ENCODE measurements at regions not wholly inside any gene's neighbourhood (a gene's known extent, or its start where the extent isn't known, plus 50 kb on each side); places are given as distances from the start of the nearest gene placed in this dataset.
"Not testable (repeated sequence)": the region's sequence is repeated elsewhere in the genome, so short reads cannot be mapped to it uniquely, and the experiment has no call there.

DNA sequence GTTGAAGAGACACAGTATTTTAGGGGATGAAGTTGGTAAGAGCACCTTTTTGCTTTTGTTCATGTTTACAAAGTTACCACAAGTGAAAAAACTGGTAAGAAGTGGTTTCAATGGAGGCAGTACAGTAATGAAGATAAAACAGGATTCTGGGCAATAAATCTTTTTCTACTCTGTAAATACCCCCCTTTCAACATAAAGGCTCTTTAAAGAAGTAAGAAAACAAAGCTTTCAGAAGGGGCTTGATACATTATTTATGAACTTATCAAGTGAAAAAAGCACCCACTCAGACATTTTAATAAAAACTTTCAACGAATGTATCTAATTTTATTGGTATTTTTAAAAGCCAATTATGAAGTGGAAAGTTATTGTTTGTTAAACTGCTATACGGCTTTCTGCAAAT is 522.9 kb downstream of the ZEB2 start:
- Histone ChIP-seq H3K36me3 (ENCODE audit: insufficient read depth, insufficient read length, low read length) (no peaks in the 10 kb centered on the region), H3K4me3 (ENCODE audit: insufficient read length, low read depth) (no peak overlapping the region), H3K27me3 (ENCODE audit: insufficient read depth, insufficient read length) (no peaks in the 10 kb centered on the region), H3K4me1 (ENCODE audit: insufficient read depth, insufficient read length) (no peaks in the 10 kb centered on the region), H3K9me3 (ENCODE audit: insufficient read depth, low read length) (peaks cover 8% of the 10 kb centered on the region; the same call in 1 of the 2 replicates), H3K9ac (ENCODE audit: insufficient read length, low read depth) (no peak overlapping the region)
- TF ChIP-seq YY1 (IDR thresholded peaks at IDR 0.05; ENCODE audit: insufficient read depth, insufficient read length), result no peak
- no peak for DNase-seq (ENCODE audit: low read depth, low spot score)

DNA sequence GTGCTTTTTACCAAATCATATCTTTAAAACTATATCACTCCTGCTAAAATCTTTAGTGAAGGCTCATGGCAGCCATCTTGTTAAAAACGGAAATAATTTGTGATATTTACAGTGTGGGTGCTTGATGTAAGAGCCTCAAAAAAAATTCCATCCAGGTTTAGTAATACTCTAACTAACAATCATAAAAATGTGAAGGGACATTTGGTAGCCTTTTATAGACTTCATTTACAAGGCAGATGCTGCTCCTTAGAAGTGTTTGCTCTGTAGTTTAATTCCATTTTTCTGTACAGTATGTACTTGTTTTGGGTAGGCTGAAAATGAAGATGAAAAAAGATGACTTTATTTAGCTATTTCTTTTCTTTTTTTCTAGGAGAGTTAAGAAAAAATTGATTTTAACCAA is 525.0 kb downstream of the ZEB2 start:
- no peaks in the 10 kb centered on the region for H3K36me3 ChIP-seq (ENCODE audit: insufficient read depth, insufficient read length, low read length)
- TF ChIP-seq SUZ12 (IDR thresholded peaks at IDR 0.05; ENCODE audit: extremely low read depth, insufficient read depth, insufficient read length) (no peak), YY1 (IDR thresholded peaks at IDR 0.05; ENCODE audit: insufficient read depth, insufficient read length) (no peak), ZNF274 (IDR thresholded peaks at IDR 0.05; ENCODE audit: low read depth, low read length) (no peak)
- no peaks in the 10 kb centered on the region for H3K27me3 ChIP-seq (ENCODE audit: insufficient read depth, insufficient read length)
- peaks cover 22% of the 10 kb centered on the region for H3K9me3 ChIP-seq (ENCODE audit: insufficient read depth, low read length)
- no peak overlapping the region for H3K4me3 ChIP-seq (ENCODE audit: insufficient read length, low read depth)
- H3K4me1 ChIP-seq (ENCODE audit: insufficient read depth, insufficient read length), result no peaks in the 10 kb centered on the region
- DNase-seq (ENCODE audit: low read depth, low spot score), result no peak
- no peak overlapping the region for H3K9ac ChIP-seq (ENCODE audit: insufficient read length, low read depth)

DNA sequence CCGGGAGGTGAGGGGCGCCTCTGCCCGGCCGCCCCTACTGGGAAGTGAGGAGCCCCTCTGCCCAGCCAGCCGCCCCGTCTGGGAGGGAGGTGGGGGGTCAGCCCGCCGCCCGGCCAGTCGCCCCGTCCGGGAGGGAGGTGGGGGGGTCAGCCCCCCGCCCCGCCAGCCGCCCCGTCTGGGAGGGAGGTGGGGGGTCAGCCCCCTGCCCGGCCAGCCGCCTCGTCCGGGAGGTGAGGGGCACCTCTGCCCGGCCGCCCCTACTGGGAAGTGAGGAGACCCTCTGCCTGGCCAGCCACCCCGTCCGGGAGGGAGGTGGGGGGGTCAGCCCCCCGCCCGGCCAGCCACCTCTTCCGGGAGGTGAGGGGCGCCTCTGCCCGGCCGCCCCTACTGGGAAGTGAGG is 528.3 kb downstream of the ZEB2 start:
- H3K4me3 ChIP-seq (ENCODE audit: insufficient read length, low read depth); H3K4me1 ChIP-seq (ENCODE audit: insufficient read depth, insufficient read length); H3K9ac ChIP-seq (ENCODE audit: insufficient read length, low read depth): not testable (repeated sequence)

DNA sequence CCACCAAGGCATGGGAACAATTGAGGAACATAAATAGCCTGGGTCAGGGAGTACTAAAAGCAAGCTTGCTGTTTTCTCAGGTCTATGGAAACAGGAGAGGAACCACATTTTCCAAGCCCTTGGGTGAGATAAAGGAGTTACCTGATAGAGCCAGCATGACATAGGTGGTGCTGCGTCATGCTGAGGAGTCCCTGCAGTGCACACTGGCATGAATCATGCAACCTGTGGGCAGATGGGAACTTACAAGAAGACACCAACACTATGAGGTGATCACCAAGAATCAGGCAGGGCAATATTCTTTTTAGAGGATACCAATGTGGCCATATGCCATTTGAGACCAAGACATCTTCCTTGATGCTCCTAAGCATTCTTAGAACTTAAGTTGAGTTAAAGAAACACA is 531.8 kb downstream of the ZEB2 start:
- H3K4me1 ChIP-seq (ENCODE audit: insufficient read depth, insufficient read length), result no peaks in the 10 kb centered on the region
- H3K36me3 ChIP-seq (ENCODE audit: insufficient read depth, insufficient read length, low read length), result no peaks in the 10 kb centered on the region
- TF ChIP-seq SUZ12 (IDR thresholded peaks at IDR 0.05; ENCODE audit: extremely low read depth, insufficient read depth, insufficient read length) (no peak), YY1 (IDR thresholded peaks at IDR 0.05; ENCODE audit: insufficient read depth, insufficient read length) (no peak), ZNF274 (IDR thresholded peaks at IDR 0.05; ENCODE audit: low read depth, low read length) (no peak)
- no peak overlapping the region for H3K9ac ChIP-seq (ENCODE audit: insufficient read length, low read depth)
- H3K9me3 ChIP-seq (ENCODE audit: insufficient read depth, low read length), result peaks cover 19% of the 10 kb centered on the region
- H3K27me3 ChIP-seq (ENCODE audit: insufficient read depth, insufficient read length), result no peaks in the 10 kb centered on the region
- no peak overlapping the region for H3K4me3 ChIP-seq (ENCODE audit: insufficient read length, low read depth)
- DNase-seq (ENCODE audit: low read depth, low spot score), result no peak

More for the DNA sequence above, 528.3 kb downstream of the ZEB2 start:
- DNase-seq (ENCODE audit: low read depth, low spot score); H3K36me3 ChIP-seq (ENCODE audit: insufficient read depth, insufficient read length, low read length); H3K27me3 ChIP-seq (ENCODE audit: insufficient read depth, insufficient read length): not testable (repeated sequence)
- peaks cover 26% of the 10 kb centered on the region for H3K9me3 ChIP-seq (ENCODE audit: insufficient read depth, low read length)

DNA sequence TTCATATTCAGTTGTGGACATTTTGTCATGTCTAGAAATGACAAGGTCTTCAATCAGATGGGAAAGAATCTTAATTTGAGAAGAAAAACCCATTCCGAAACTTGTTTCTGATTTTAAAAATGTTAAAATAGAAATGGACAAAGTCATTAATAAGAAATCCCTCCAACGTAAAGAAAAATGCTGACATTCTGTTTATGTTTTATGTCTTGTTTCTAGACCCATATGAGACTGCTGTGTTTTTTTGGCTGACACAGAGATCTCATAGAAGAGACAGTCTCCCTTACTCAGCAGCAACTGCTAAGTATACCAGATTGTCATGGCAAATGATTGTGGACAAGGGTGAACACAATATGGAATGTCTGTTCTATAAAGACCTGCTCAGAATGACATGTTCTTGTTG is 538.5 kb downstream of the ZEB2 start:
- Histone ChIP-seq H3K9ac (ENCODE audit: insufficient read length, low read depth) (no peak overlapping the region), H3K4me1 (ENCODE audit: insufficient read depth, insufficient read length) (no peaks in the 10 kb centered on the region), H3K36me3 (ENCODE audit: insufficient read depth, insufficient read length, low read length) (no peaks in the 10 kb centered on the region), H3K27me3 (ENCODE audit: insufficient read depth, insufficient read length) (no peaks in the 10 kb centered on the region), H3K4me3 (ENCODE audit: insufficient read length, low read depth) (no peak overlapping the region), H3K9me3 (ENCODE audit: insufficient read depth, low read length) (no peaks in the 10 kb centered on the region)
- no peak for DNase-seq (ENCODE audit: low read depth, low spot score)
- no peak for TF ChIP-seq ZNF274 (IDR thresholded peaks at IDR 0.05; ENCODE audit: low read depth, low read length)
- no peak for TF ChIP-seq SUZ12 (IDR thresholded peaks at IDR 0.05; ENCODE audit: extremely low read depth, insufficient read depth, insufficient read length)
- TF ChIP-seq YY1 (IDR thresholded peaks at IDR 0.05; ENCODE audit: insufficient read depth, insufficient read length), result no peak

DNA sequence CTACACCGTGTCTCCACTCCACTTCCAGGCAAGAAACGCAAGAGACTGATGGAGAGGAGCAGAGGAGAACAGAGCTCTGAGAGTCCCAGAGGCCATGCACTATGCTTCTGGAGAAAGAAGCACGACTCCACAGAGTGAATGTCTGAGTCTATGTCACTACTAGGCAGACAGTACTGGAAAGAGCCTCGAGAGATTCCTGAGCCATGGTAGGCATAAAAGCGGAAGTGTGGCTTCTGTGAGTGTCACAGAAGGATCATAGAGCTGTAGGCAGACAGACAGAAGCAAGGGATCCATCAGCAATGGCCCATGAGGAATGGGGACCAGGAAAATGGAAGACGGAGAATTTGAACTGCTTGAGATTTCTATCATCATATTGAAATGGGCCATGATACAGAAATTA is 542.6 kb downstream of the ZEB2 start:
- Histone ChIP-seq H3K36me3 (ENCODE audit: insufficient read depth, insufficient read length, low read length) (no peaks in the 10 kb centered on the region), H3K9ac (ENCODE audit: insufficient read length, low read depth) (no peak overlapping the region), H3K4me1 (ENCODE audit: insufficient read depth, insufficient read length) (no peaks in the 10 kb centered on the region), H3K4me3 (ENCODE audit: insufficient read length, low read depth) (no peak overlapping the region), H3K27me3 (ENCODE audit: insufficient read depth, insufficient read length) (no peaks in the 10 kb centered on the region), H3K9me3 (ENCODE audit: insufficient read depth, low read length) (no peaks in the 10 kb centered on the region)
- TF ChIP-seq ZNF274 (IDR thresholded peaks at IDR 0.05; ENCODE audit: low read depth, low read length), result no peak
- TF ChIP-seq YY1 (IDR thresholded peaks at IDR 0.05; ENCODE audit: insufficient read depth, insufficient read length), result no peak
- TF ChIP-seq SUZ12 (IDR thresholded peaks at IDR 0.05; ENCODE audit: extremely low read depth, insufficient read depth, insufficient read length), result no peak
- DNase-seq (ENCODE audit: low read depth, low spot score), result no peak

DNA sequence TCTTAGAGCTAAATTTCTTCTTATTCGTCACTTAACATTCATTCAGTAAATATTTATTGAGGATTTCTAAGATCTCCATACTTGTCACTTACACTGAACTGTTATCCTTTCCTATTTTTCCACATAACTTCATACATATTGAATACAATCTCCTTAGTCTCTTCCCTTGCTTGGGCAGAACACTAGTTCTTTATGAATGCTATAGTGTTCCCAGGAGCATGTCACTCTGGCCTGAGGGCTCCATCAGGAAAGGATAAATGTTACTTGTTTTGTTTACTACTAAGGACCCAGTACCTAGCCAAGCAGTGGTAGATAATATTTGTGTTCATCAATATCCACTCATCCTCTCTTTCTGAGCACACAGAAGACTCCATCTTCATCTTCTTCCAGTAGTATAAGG is 544.7 kb downstream of the ZEB2 start:
- Histone ChIP-seq H3K4me3 (ENCODE audit: insufficient read length, low read depth) (no peak overlapping the region), H3K9me3 (ENCODE audit: insufficient read depth, low read length) (no peaks in the 10 kb centered on the region), H3K9ac (ENCODE audit: insufficient read length, low read depth) (no peak overlapping the region), H3K36me3 (ENCODE audit: insufficient read depth, insufficient read length, low read length) (no peaks in the 10 kb centered on the region), H3K27me3 (ENCODE audit: insufficient read depth, insufficient read length) (no peaks in the 10 kb centered on the region), H3K4me1 (ENCODE audit: insufficient read depth, insufficient read length) (no peaks in the 10 kb centered on the region)
- no peak for DNase-seq (ENCODE audit: low read depth, low spot score)
- TF ChIP-seq SUZ12 (IDR thresholded peaks at IDR 0.05; ENCODE audit: extremely low read depth, insufficient read depth, insufficient read length) (no peak), YY1 (IDR thresholded peaks at IDR 0.05; ENCODE audit: insufficient read depth, insufficient read length) (no peak), ZNF274 (IDR thresholded peaks at IDR 0.05; ENCODE audit: low read depth, low read length) (no peak)

DNA sequence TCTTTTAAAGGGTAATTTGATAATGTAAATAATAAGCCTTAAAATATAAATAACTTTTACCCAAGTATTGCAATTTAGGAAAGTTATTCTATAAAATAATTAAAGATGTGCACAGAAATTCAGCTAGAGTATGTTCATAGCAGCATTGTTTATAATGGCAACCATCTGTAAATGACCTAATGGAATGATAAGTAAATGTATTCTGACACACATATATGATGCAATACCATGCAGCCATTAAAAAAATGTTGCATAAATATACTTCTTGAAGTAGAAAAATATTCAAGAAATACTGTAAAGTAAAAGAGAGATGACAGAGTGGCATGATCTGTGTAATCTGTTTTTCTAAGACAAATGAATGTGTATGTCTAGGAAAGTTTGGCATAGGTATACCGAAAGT is 545.7 kb downstream of the ZEB2 start:
- H3K36me3 ChIP-seq (ENCODE audit: insufficient read depth, insufficient read length, low read length), result no peaks in the 10 kb centered on the region
- H3K4me3 ChIP-seq (ENCODE audit: insufficient read length, low read depth), result no peak overlapping the region
- H3K27me3 ChIP-seq (ENCODE audit: insufficient read depth, insufficient read length), result no peaks in the 10 kb centered on the region
- DNase-seq (ENCODE audit: low read depth, low spot score), result no peak
- H3K4me1 ChIP-seq (ENCODE audit: insufficient read depth, insufficient read length), result no peaks in the 10 kb centered on the region
- H3K9me3 ChIP-seq (ENCODE audit: insufficient read depth, low read length), result no peaks in the 10 kb centered on the region
- TF ChIP-seq YY1 (IDR thresholded peaks at IDR 0.05; ENCODE audit: insufficient read depth, insufficient read length), result no peak
- TF ChIP-seq SUZ12 (IDR thresholded peaks at IDR 0.05; ENCODE audit: extremely low read depth, insufficient read depth, insufficient read length), result no peak
- no peak for TF ChIP-seq ZNF274 (IDR thresholded peaks at IDR 0.05; ENCODE audit: low read depth, low read length)
- no peak overlapping the region for H3K9ac ChIP-seq (ENCODE audit: insufficient read length, low read depth)

Data from NT2/D1 (cell line).